ENCODE measurements at regions not wholly inside any gene's neighbourhood (a gene's known extent, or its start where the extent isn't known, plus 50 kb on each side); places are given as distances from the start of the nearest gene placed in this dataset.

GRCh38 chr4:59938166-59938565 is 1262.0 kb upstream of the ADGRL3 start:
- POLR2A ChIA-PET: no interaction called here
- intact Hi-C loops (cut with micrococcal nuclease): no loop called here

DNA sequence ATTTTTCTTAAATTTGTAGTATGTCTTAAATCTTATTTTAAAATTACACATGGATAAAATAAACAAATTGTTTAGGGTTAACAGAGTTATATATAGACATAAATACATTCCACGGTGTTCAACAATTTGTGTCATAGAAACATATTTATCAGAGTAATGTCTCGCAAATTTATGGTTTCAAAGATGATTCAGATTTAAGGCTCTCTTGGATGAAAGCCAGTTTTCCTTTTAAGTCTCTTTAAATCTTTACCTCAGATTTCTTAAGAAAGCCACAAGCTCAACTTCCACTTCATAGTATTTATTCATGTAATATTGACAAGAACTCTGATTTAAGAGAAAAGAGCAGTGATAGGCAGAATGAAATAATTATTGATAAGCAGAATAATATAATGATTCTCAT is 1254.8 kb upstream of the ADGRL3 start:
- no peak for DNase-seq
- Mint-ChIP-seq H3K9me3 (peaks cover 3% of the 10 kb centered on the region), H3K36me3 (ENCODE audit: low read depth) (no peaks in the 10 kb centered on the region), H3K4me3 (no peak overlapping the region), H3K27me3 (no peaks in the 10 kb centered on the region), H3K4me1 (no peaks in the 10 kb centered on the region), H3K27ac (no peak overlapping the region)
- ChIA-PET CTCF (no interaction called here), POLR2A (no interaction called here)
- ATAC-seq (ENCODE audit: low read depth): no peak
- TF ChIP-seq, protein P1, sequence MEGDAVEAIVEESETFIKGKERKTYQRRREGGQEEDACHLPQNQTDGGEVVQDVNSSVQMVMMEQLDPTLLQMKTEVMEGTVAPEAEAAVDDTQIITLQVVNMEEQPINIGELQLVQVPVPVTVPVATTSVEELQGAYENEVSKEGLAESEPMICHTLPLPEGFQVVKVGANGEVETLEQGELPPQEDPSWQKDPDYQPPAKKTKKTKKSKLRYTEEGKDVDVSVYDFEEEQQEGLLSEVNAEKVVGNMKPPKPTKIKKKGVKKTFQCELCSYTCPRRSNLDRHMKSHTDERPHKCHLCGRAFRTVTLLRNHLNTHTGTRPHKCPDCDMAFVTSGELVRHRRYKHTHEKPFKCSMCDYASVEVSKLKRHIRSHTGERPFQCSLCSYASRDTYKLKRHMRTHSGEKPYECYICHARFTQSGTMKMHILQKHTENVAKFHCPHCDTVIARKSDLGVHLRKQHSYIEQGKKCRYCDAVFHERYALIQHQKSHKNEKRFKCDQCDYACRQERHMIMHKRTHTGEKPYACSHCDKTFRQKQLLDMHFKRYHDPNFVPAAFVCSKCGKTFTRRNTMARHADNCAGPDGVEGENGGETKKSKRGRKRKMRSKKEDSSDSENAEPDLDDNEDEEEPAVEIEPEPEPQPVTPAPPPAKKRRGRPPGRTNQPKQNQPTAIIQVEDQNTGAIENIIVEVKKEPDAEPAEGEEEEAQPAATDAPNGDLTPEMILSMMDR (IDR thresholded peaks at IDR 0.05): no peak
- intact Hi-C loops (cut with micrococcal nuclease): no loop called here

More at GRCh38 chr4:59938166-59938565, 1262.0 kb upstream of the ADGRL3 start:
- ATAC-seq (ENCODE audit: low read depth): no peak
- H3K27me3 Mint-ChIP-seq: no peaks in the 10 kb centered on the region
- TF ChIP-seq, protein P1 (IDR thresholded peaks at IDR 0.05): no peak
- H3K36me3 Mint-ChIP-seq (ENCODE audit: low read depth): no peaks in the 10 kb centered on the region
- H3K4me1 Mint-ChIP-seq: no peaks in the 10 kb centered on the region
- H3K4me3 Mint-ChIP-seq: no peak overlapping the region
- CTCF ChIA-PET: no interaction called here
- peaks cover 5% of the 10 kb centered on the region for H3K9me3 Mint-ChIP-seq
- DNase-seq: no peak
- H3K27ac Mint-ChIP-seq: no peak overlapping the region

DNA sequence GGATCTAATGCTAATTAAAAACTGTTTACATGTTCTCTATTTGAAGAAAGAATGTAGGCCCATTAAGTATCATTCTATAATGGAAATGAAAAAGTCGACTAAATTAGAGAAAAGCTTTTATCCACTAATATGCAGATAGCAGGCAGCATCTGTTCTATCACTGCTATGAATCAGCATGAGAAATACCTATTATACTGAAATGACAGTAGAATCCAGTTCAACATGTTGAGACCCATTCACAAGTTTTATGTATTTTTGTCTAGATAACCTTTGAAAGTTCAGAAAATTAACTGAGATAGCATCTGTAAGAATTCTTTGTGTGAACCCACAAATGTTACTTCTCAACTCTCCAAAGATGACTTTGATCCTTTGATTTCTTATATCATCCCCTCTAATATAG is 1254.4 kb upstream of the ADGRL3 start:
- ChIA-PET POLR2A (no interaction called here), CTCF (no interaction called here)
- no peak overlapping the region for H3K4me3 Mint-ChIP-seq
- no peaks in the 10 kb centered on the region for H3K27me3 Mint-ChIP-seq
- no peaks in the 10 kb centered on the region for H3K36me3 Mint-ChIP-seq (ENCODE audit: low read depth)
- H3K9me3 Mint-ChIP-seq: peaks cover 7% of the 10 kb centered on the region
- DNase-seq (no peak), ATAC-seq (ENCODE audit: low read depth) (no peak)
- TF ChIP-seq, protein P1 (IDR thresholded peaks at IDR 0.05): no peak
- intact Hi-C loops (cut with micrococcal nuclease): no loop called here
- H3K27ac Mint-ChIP-seq: no peak overlapping the region
- no peaks in the 10 kb centered on the region for H3K4me1 Mint-ChIP-seq

DNA sequence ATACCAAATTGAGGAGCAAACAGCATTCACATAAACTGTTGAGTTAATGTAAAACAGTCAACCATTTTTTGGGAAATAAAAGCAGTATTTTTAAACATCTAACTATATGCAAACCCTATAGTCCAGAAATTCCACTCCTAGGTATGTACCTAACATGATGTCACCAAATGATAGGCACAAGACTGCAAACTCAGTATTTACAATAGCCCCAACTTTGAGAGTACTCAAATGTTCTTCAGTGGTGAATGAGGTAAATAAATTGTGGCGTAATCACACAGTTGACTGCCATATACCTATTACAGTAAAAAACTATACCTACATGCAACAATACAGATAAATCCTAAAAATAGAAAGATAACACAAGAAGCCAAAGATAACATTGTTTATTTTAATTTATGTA is 1243.8 kb upstream of the ADGRL3 start:
- ATAC-seq (ENCODE audit: low read depth): no peak
- no peak overlapping the region for H3K27ac Mint-ChIP-seq
- no peaks in the 10 kb centered on the region for H3K27me3 Mint-ChIP-seq
- intact Hi-C loops (cut with micrococcal nuclease): no loop called here
- H3K36me3 Mint-ChIP-seq (ENCODE audit: low read depth): no peaks in the 10 kb centered on the region
- H3K4me1 Mint-ChIP-seq: no peaks in the 10 kb centered on the region
- no peak overlapping the region for H3K4me3 Mint-ChIP-seq
- ChIA-PET CTCF (no interaction called here), POLR2A (no interaction called here)
- no peak for DNase-seq
- TF ChIP-seq, protein P1 (IDR thresholded peaks at IDR 0.05): no peak
- peaks cover 2% of the 10 kb centered on the region for H3K9me3 Mint-ChIP-seq

DNA sequence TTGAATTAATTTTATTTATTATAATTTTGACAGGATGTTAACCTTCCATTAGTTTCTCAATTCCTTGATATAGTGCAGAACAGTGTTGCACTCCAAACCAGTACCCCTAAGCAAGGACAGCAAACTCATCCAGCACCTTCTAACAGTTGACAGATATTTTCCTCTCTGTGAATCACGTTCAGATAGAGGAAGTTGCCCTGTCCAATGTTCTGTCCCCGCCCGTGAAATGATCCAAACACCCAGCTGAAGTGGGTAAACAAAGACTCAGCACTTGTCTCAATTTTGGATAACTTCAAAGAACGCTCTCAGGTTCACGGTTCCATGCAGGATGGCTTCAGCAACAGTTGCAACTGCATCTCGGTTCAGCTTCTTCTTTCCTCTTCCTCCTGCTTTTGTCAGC is 1240.0 kb upstream of the ADGRL3 start:
- ChIA-PET POLR2A (no interaction called here), CTCF (no interaction called here)
- Mint-ChIP-seq H3K9me3 (peaks cover 6% of the 10 kb centered on the region), H3K36me3 (ENCODE audit: low read depth) (no peaks in the 10 kb centered on the region), H3K4me3 (no peak overlapping the region), H3K4me1 (no peaks in the 10 kb centered on the region), H3K27me3 (no peaks in the 10 kb centered on the region), H3K27ac (no peak overlapping the region)
- ATAC-seq (ENCODE audit: low read depth) (no peak), DNase-seq (no peak)
- intact Hi-C loops (cut with micrococcal nuclease): no loop called here
- TF ChIP-seq, protein P1 (IDR thresholded peaks at IDR 0.05): no peak
